Neural progenitor cell (in vitro differentiated cells): ENCODE measurements at regions not wholly inside any gene's neighbourhood (a gene's known extent, or its start where the extent isn't known, plus 50 kb on each side); places are given as distances from the start of the nearest gene placed in this dataset.

Experiments
- EZH2phosphoT487 ChIP-seq: fragments of 200-600 bp; sonication (generic); IDR thresholded peaks from 2 replicates; pipeline ENCODE4 v1.6.1; 2017; ENCODE audit warnings: antibody characterized with exemption
- TF ChIP-seq, protein P1 (sequence below): fragments of 200-600 bp; sonication (generic); IDR thresholded peaks from 2 replicates; pipeline ENCODE4 v1.5.1; 2017; ENCODE audit warnings: antibody characterized with exemption, mild to moderate bottlenecking

DNA sequence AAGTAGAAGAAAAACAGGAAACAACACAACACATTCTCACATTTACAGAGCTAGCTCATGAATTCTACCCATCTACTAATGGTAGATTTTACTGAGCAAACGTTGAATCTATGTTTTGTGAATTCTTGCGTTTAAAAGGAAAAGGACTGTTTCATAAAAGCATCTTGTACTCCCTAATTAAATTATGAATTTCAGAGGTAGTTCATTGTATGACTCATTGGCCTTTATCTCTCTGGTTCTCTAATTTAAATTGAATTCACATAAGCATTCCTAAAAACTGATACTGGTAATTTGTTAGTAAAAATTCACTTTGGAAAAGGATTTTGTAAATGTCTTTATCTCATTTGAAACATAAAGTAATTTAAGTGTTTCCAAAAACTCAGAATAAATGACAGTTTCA is 687.3 kb downstream of the BRINP3 start:
- TF ChIP-seq, protein P1, sequence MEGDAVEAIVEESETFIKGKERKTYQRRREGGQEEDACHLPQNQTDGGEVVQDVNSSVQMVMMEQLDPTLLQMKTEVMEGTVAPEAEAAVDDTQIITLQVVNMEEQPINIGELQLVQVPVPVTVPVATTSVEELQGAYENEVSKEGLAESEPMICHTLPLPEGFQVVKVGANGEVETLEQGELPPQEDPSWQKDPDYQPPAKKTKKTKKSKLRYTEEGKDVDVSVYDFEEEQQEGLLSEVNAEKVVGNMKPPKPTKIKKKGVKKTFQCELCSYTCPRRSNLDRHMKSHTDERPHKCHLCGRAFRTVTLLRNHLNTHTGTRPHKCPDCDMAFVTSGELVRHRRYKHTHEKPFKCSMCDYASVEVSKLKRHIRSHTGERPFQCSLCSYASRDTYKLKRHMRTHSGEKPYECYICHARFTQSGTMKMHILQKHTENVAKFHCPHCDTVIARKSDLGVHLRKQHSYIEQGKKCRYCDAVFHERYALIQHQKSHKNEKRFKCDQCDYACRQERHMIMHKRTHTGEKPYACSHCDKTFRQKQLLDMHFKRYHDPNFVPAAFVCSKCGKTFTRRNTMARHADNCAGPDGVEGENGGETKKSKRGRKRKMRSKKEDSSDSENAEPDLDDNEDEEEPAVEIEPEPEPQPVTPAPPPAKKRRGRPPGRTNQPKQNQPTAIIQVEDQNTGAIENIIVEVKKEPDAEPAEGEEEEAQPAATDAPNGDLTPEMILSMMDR = no peak
- TF ChIP-seq EZH2phosphoT487 = no peak
